ENCODE measurements at regions not wholly inside any gene's neighbourhood (a gene's known extent, or its start where the extent isn't known, plus 50 kb on each side); places are given as distances from the start of the nearest gene placed in this dataset.
"Not testable (repeated sequence)": the region's sequence is repeated elsewhere in the genome, so short reads cannot be mapped to it uniquely, and the experiment has no call there.

DNA sequence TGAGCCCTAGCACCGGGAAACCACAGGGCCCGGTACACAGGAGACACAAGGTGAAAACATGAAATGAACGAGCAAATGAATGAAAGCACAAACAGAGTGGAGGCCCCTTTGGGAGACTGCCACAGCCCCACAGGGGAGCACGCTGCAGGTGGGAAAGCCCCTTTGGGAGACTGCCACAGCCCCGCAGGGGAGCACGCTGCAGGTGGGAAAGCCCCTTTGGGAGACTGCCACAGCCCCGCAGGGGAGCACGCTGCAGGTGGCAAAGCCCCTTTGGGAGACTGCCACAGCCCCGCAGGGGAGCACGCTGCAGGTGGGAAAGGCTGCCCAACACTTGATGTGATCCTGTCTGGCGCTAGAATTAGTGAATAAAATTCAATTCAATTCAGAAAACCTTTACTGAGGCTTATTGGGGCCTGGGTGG is 623.0 kb downstream of the UQCRFS1 start:
- TF ChIP-seq CTCF, POLR2A (IDR thresholded peaks at IDR 0.05): not testable (repeated sequence)
